Epithelial cell of esophagus (primary cell): ENCODE measurements at regions not wholly inside any gene's neighbourhood (a gene's known extent, or its start where the extent isn't known, plus 50 kb on each side); places are given as distances from the start of the nearest gene placed in this dataset.

ENCODE experiments used
- DNase-seq: peaks from one replicate; pipeline ENCODE4 v3.0.0; 2010; ENCODE audit warnings: low read depth
- H3K4me3 ChIP-seq: 2 replicates; pipeline ENCODE4 v1.5.1; 2011; ENCODE audit warnings: mild to moderate bottlenecking, low read length, control low read depth
- TF ChIP-seq, protein P1 (sequence below): IDR thresholded peaks from 2 replicates; pipeline ENCODE4 v1.5.1; 2011; ENCODE audit warnings: low read depth, mild to moderate bottlenecking, low read length, control low read depth, inconsistent platforms; ENCODE audit not compliant: insufficient read depth; ENCODE audit errors: missing control alignments

DNA sequence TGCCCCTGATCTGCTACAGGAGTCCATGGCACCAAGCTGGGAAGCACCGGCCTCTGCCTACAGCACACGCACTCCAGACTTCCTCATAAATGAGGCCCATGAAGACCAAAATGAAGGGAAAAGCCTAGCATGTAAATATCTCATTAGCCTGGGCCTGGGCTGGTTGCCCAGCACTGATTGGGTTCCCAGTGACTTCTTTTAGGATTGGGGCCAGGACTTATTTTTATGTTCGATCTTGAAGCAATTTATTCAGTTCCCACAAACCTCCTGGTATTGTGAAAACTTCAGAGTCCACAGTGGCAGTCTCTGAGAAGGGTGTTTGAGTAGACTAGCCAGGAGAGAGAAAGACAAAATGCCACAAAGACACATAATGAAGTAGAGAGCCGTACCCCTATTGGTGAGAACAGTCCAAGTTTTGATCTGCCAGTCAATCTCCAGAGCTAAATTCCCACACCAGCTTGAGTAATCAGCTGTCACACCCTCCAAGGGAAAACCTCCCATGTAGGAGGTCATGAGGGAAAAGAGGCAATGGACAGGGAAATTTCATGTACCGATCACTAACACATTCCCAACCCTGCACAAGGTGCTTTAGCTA lies 78.2 kb downstream of the PHLDA1 start:
- no peak overlapping the region for H3K4me3 ChIP-seq
- peak; percentile 64 for DNase-seq
- TF ChIP-seq, protein P1, sequence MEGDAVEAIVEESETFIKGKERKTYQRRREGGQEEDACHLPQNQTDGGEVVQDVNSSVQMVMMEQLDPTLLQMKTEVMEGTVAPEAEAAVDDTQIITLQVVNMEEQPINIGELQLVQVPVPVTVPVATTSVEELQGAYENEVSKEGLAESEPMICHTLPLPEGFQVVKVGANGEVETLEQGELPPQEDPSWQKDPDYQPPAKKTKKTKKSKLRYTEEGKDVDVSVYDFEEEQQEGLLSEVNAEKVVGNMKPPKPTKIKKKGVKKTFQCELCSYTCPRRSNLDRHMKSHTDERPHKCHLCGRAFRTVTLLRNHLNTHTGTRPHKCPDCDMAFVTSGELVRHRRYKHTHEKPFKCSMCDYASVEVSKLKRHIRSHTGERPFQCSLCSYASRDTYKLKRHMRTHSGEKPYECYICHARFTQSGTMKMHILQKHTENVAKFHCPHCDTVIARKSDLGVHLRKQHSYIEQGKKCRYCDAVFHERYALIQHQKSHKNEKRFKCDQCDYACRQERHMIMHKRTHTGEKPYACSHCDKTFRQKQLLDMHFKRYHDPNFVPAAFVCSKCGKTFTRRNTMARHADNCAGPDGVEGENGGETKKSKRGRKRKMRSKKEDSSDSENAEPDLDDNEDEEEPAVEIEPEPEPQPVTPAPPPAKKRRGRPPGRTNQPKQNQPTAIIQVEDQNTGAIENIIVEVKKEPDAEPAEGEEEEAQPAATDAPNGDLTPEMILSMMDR, result no peak

DNA sequence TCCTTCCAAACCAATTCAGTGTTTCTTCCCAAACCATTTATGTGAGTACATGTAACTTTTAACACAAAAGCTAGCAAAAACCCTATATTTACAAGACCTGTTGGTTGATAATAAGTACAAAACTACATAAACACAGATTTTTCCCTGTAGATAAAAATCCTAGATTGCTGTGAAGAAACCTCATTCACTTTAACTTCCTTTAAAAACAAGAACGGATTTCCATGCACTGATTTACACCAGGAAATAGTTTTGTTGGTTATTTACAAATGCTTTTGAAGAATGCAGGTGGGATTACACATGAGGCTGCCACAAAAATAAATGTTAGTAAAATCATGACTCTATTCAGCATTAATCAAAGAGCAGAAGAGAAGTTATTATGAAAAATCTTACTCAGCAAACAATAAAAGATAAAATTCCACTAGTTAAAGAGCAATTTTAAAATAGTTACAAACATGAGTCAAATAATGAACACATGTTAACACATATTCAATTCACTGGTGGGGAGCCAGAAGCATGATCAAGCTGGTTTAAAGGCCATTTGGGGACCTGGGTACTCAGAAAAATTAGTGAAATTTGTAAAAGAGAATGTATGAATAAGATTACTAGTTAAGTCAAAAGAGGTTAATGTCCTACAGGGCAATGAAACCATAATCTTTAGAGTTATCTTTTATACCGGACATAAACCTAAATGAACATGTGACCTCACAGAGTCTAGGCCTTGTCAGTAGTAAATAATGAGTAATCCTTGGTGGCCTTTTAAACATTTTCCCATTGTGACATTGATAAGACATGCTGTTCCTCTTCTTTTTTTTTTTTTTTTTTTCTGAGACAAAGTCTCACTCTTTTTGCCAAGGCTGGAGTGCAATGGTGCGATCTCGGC lies 79.9 kb downstream of the PHLDA1 start:
- TF ChIP-seq, protein P1, result no peak
- no peak for DNase-seq
- H3K4me3 ChIP-seq, result no peak overlapping the region

DNA sequence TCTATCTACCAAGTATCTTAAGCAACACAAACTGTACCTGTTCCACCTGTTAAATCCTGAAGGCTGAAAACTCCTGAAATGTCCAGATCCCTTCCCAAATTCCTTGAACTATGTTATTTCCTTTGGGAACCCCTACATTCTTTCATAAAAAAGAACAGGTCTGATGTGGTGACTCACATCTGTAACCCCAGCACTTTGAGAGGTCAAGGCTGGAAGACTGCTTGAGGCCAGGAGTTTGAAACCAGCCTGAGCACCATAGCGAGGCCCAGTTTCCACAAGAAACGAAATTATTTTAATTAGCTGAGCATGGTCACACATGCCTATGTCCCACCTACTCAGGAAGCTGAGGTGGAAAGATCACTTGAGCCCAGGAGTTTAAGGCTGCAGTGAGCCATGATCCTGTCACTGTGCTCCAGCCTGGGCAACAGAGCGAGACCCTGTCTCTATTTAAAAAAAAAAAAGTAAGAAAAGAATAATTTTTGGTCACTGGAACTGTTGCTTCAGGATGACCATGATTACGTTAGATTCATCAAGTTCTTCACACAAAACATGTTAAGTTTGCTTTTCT lies 84.3 kb downstream of the PHLDA1 start:
- TF ChIP-seq, protein P1, result no peak
- H3K4me3 ChIP-seq, result no peak overlapping the region
- DNase-seq, result no peak

DNA sequence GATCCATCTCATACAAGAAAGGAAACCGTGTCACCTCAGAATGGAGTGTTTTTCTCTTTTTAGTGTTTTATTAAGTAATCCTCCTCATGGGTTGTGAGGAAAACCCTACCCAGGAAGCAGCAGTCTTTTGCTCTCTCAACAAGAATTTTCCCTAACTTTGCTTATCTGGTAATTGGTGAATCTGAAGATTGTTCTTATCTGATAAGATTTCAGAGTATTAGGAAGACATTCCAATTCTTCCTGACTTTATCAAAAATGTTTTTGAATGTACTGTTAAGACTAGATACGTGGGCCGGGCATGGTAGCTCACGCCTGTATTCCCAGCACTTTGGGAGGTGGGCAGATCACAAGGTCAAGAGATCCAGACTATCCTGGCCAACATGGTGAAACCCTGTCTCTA lies 86.0 kb downstream of the PHLDA1 start:
- TF ChIP-seq, protein P1, result no peak
- DNase-seq, result no peak
- H3K4me3 ChIP-seq, result no peak overlapping the region

DNA sequence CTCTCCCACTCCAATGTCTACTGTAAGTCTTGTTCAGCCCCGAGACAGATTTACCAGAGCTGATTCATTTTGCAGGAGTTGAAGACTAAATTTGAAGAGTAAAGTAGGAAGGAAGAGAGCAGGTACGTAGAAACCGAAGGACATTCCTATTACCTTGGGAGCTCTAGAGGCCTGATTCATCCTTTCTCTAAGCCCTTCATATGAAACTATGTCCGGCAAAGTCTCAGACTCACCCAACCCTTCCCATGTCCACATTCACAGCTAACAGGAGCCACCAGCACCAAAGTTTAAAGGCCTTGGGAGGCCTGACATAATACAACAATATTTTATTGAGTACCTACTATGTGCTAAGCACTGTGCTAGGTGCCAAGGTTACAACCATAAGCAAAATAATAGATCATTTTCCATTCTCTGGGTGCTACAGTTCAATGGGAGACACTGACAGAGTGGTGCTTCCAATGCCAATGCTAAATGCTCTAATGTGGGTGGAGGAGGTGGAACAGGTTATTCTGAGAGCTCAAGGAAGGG lies 86.6 kb downstream of the PHLDA1 start:
- H3K4me3 ChIP-seq, result no peak overlapping the region
- TF ChIP-seq, protein P1, result no peak
- DNase-seq, result peak; percentile 58

DNA sequence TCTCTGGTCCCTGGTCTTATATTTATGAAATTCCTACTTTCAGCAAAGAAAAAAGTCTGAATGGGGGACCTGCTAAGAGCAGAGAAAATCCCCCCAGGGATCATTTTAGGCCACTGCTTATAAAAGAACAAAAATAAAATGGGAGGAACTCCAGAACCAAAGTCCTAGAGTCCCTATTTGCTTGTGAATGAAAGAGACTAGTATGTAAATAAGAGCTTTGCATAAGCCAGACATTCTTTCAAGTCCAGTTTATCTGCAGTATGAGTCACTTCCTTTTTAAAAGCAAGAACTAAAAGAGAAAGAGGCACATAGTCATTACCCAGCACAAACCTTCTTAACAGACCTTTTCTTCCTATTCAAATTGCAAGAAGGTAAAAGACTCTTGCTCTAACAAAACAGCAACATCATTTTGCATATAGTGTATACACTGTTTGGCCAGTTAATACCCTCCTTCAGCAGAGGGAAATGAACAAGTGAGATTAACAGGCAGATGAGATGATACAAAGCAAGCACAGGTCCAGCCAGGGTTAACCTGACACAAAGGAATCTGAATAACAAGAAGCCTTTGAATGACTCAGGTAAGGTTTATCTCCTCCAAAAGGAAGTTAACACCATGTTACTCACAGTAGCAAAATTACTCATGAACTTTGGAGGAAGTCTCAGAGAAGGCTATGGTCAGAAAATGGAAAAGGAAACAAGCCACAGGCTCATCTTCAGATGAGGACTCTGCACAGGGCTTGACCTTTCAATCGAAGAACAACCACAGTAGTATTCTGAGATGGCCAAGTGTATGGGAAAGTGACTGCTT lies 87.3 kb downstream of the PHLDA1 start:
- peak; percentile 89 for DNase-seq
- H3K4me3 ChIP-seq, result no peak overlapping the region
- TF ChIP-seq, protein P1, result no peak
